Suprapubic skin (tissue), 4 donors: ENCODE measurements at regions not wholly inside any gene's neighbourhood (a gene's known extent, or its start where the extent isn't known, plus 50 kb on each side); places are given as distances from the start of the nearest gene placed in this dataset.

Experiments used
- DNase-seq, 2 donors: peaks; one replicate each; pipeline ENCODE4 v3.0.0-alpha.2; 2019; ENCODE audit warnings: low spot score in 2 of 2
- H3K27ac ChIP-seq: fragments of 200-600 bp; sonication (generic); one replicate; pipeline ENCODE4 v1.5.1; 2019
- H3K27me3 ChIP-seq: fragments of 200-600 bp; sonication (generic); one replicate; pipeline ENCODE4 v1.5.1; 2019
- H3K36me3 ChIP-seq: fragments of 200-600 bp; sonication (generic); one replicate; pipeline ENCODE4 v1.5.1; 2019
- H3K4me1 ChIP-seq: fragments of 200-600 bp; sonication (generic); one replicate; pipeline ENCODE4 v1.5.1; 2019
- H3K4me3 ChIP-seq: fragments of 200-600 bp; sonication (generic); one replicate; pipeline ENCODE4 v1.5.1; 2019; ENCODE audit warnings: mild to moderate bottlenecking
- H3K9me3 ChIP-seq: fragments of 200-600 bp; sonication (generic); one replicate; pipeline ENCODE4 v1.5.1; 2019
- CTCF ChIP-seq, 2 donors: fragments of 200-600 bp in 1 of 2; fragments of 450-650 bp in 1 of 2; sonication (generic) in 1 of 2; IDR thresholded peaks; one replicate each; pipeline ENCODE4 v1.5.1; 2016 to 2019; ENCODE audit warnings: antibody characterized with exemption in 2 of 2, mild to moderate bottlenecking in 1 of 2, moderate library complexity in 1 of 2
- EP300 ChIP-seq: sonication (generic); formaldehyde crosslinking; IDR thresholded peaks from one replicate; pipeline ENCODE4 v1.6.1; 2017; ENCODE audit warnings: antibody characterized with exemption
- POLR2A ChIP-seq, 2 donors: fragments of 450-650 bp; IDR thresholded peaks; one replicate each; pipeline ENCODE4 v1.6.1; 2017; ENCODE audit warnings: antibody characterized with exemption in 2 of 2, mild to moderate bottlenecking in 2 of 2, moderate library complexity in 2 of 2
- POLR2AphosphoS5 ChIP-seq, 3 donors: sonication (generic); formaldehyde crosslinking; IDR thresholded peaks; one replicate each; pipeline ENCODE4 v1.6.1; 2017; ENCODE audit warnings: antibody characterized with exemption in 3 of 3
- WGBS: methylation state at CpG from one replicate; pipeline ENCODE4 v1.1.5; 2018; 5-methylcytosine and 5-hydroxymethylcytosine counted together

- Histone ChIP-seq H3K27me3 (no peaks in the 10 kb centered on the region), H3K9me3 (no peaks in the 10 kb centered on the region), H3K4me3 (no peak overlapping the region), H3K4me1 (no peaks in the 10 kb centered on the region), H3K27ac (no peak overlapping the region), H3K36me3 (no peaks in the 10 kb centered on the region)
- WGBS: 57% methylated on average over 5 of the region's 5 CpGs
- TF ChIP-seq POLR2AphosphoS5 (IDR thresholded peaks at IDR 0.05) (no peak), POLR2A (IDR thresholded peaks at IDR 0.05) (no peak), CTCF (IDR thresholded peaks at IDR 0.05) (no peak), EP300 (no peak)
- DNase-seq: no peak
Observed at GRCh38 chr16:8026450-8026849, 563.9 kb downstream of the TMEM114 start.

GRCh38 chr16:8023326-8023725 lies 567.0 kb downstream of the TMEM114 start:
- H3K9me3 ChIP-seq: no peaks in the 10 kb centered on the region
- no peaks in the 10 kb centered on the region for H3K27me3 ChIP-seq
- TF ChIP-seq CTCF (IDR thresholded peaks at IDR 0.05): no peak
- TF ChIP-seq EP300: no peak
- TF ChIP-seq POLR2A (IDR thresholded peaks at IDR 0.05): no peak
- TF ChIP-seq POLR2AphosphoS5 (IDR thresholded peaks at IDR 0.05): no peak
- H3K4me3 ChIP-seq: no peak overlapping the region
- no peak for DNase-seq
- no peak overlapping the region for H3K27ac ChIP-seq
- no peaks in the 10 kb centered on the region for H3K36me3 ChIP-seq
- WGBS: 65% methylated on average over 3 of the region's 3 CpGs
- H3K4me1 ChIP-seq: no peaks in the 10 kb centered on the region

GRCh38 chr16:8005096-8005860 lies 585.0 kb downstream of the TMEM114 start:
- Histone ChIP-seq H3K27me3 (no peaks in the 10 kb centered on the region), H3K36me3 (no peaks in the 10 kb centered on the region), H3K4me3 (no peak overlapping the region), H3K9me3 (no peaks in the 10 kb centered on the region), H3K27ac (no peak overlapping the region), H3K4me1 (no peaks in the 10 kb centered on the region)
- no peak for DNase-seq
- TF ChIP-seq CTCF (IDR thresholded peaks at IDR 0.05) (no peak), POLR2AphosphoS5 (IDR thresholded peaks at IDR 0.05) (no peak), EP300 (no peak), POLR2A (IDR thresholded peaks at IDR 0.05) (no peak)
- WGBS: 55% methylated on average over 10 of the region's 10 CpGs

GRCh38 chr16:7998789-7999453 lies 591.4 kb downstream of the TMEM114 start:
- TF ChIP-seq CTCF (IDR thresholded peaks at IDR 0.05) (no peak), POLR2AphosphoS5 (IDR thresholded peaks at IDR 0.05) (no peak)
- no peaks in the 10 kb centered on the region for H3K36me3 ChIP-seq
- DNase-seq: no peak
- H3K9me3 ChIP-seq: no peaks in the 10 kb centered on the region
- H3K4me3 ChIP-seq: no peak overlapping the region
- H3K27ac ChIP-seq: no peak overlapping the region
- WGBS: 72% methylated on average over 11 of the region's 11 CpGs
- H3K27me3 ChIP-seq: no peaks in the 10 kb centered on the region
- H3K4me1 ChIP-seq: no peaks in the 10 kb centered on the region

GRCh38 chr16:7997966-7998365 lies 592.3 kb downstream of the TMEM114 start:
- Histone ChIP-seq H3K9me3 (no peaks in the 10 kb centered on the region), H3K4me1 (no peaks in the 10 kb centered on the region), H3K36me3 (no peaks in the 10 kb centered on the region), H3K27me3 (no peaks in the 10 kb centered on the region), H3K4me3 (no peak overlapping the region), H3K27ac (no peak overlapping the region)
- WGBS: 69% methylated on average over 4 of the region's 4 CpGs
- no peak for DNase-seq
- TF ChIP-seq CTCF (IDR thresholded peaks at IDR 0.05) (no peak), POLR2AphosphoS5 (IDR thresholded peaks at IDR 0.05) (no peak), EP300 (no peak), POLR2A (IDR thresholded peaks at IDR 0.05) (no peak)
